GM21619 (cell line): ENCODE measurements at regions not wholly inside any gene's neighbourhood (a gene's known extent, or its start where the extent isn't known, plus 50 kb on each side); places are given as distances from the start of the nearest gene placed in this dataset.

ENCODE experiments used
- ATAC-seq: cut with Tn5 transposase; IDR thresholded peaks from one replicate; pipeline ENCODE4 v1.9.1; 2021; ENCODE audit not compliant: unreplicated experiment

- no peak for ATAC-seq
These were observed 130.2 kb upstream of the SYNDIG1 start for GRCh38 chr20:24339210-24339641.

GRCh38 chr20:24337551-24337950, 131.9 kb upstream of the SYNDIG1 start:
- ATAC-seq = no peak

GRCh38 chr20:24337069-24337468, 132.4 kb upstream of the SYNDIG1 start:
- no peak for ATAC-seq

GRCh38 chr20:24334830-24335229, 134.6 kb upstream of the SYNDIG1 start:
- ATAC-seq = no peak

GRCh38 chr20:24332956-24333355, 136.5 kb upstream of the SYNDIG1 start:
- ATAC-seq = no peak

- no peak for ATAC-seq
These were observed 137.5 kb upstream of the SYNDIG1 start for GRCh38 chr20:24331939-24332338.

GRCh38 chr20:24328901-24329300, 140.5 kb upstream of the SYNDIG1 start:
- ATAC-seq = no peak

GRCh38 chr20:24321973-24322372, 147.5 kb upstream of the SYNDIG1 start:
- ATAC-seq = no peak

GRCh38 chr20:24318569-24319352, 150.7 kb upstream of the SYNDIG1 start:
- ATAC-seq = no peak

- ATAC-seq = no peak
These were observed 152.2 kb upstream of the SYNDIG1 start for GRCh38 chr20:24317224-24317623.

- no peak for ATAC-seq
These were observed 152.7 kb upstream of the SYNDIG1 start for GRCh38 chr20:24316731-24317130.

- no peak for ATAC-seq
These were observed 155.4 kb upstream of the SYNDIG1 start for GRCh38 chr20:24314053-24314452.

GRCh38 chr20:24309596-24309995, 159.8 kb upstream of the SYNDIG1 start:
- ATAC-seq = no peak

GRCh38 chr20:24305371-24305770, 164.1 kb upstream of the SYNDIG1 start:
- ATAC-seq = no peak

GRCh38 chr20:24304291-24304690, 165.1 kb upstream of the SYNDIG1 start:
- no peak for ATAC-seq

- ATAC-seq = no peak
These were observed 165.8 kb upstream of the SYNDIG1 start for GRCh38 chr20:24303393-24304170.

GRCh38 chr20:24297993-24298392, 171.4 kb upstream of the SYNDIG1 start:
- no peak for ATAC-seq

- no peak for ATAC-seq
These were observed 172.8 kb upstream of the SYNDIG1 start for GRCh38 chr20:24296477-24297261.

- no peak for ATAC-seq
These were observed 178.4 kb upstream of the SYNDIG1 start for GRCh38 chr20:24291014-24291413.

GRCh38 chr20:24289737-24290481, 179.5 kb upstream of the SYNDIG1 start:
- ATAC-seq = no peak

- no peak for ATAC-seq
These were observed 186.2 kb upstream of the SYNDIG1 start for GRCh38 chr20:24283186-24283585.
